DND-41 (cell line): ENCODE measurements at regions not wholly inside any gene's neighbourhood (a gene's known extent, or its start where the extent isn't known, plus 50 kb on each side); places are given as distances from the start of the nearest gene placed in this dataset.
"Not testable (repeated sequence)": the region's sequence is repeated elsewhere in the genome, so short reads cannot be mapped to it uniquely, and the experiment has no call there.

Experiments
- ATAC-seq: fragments of 200-7000 bp; cut with Tn5 transposase; 3 replicates; pipeline ENCODE4 v1.9.1; 2021; ENCODE audit warnings: low read depth; ENCODE audit not compliant: insufficient read depth
- DNase-seq: peaks from one replicate; pipeline ENCODE4 v3.0.0-alpha.2; 2020
- H2AFZ ChIP-seq: 2 replicates; pipeline ENCODE4 v1.6.0; 2012; ENCODE audit warnings: low read depth, low read length
- H3K27ac ChIP-seq: 2 replicates; pipeline ENCODE4 v1.5.1; 2012; ENCODE audit warnings: low read length, inconsistent platforms
- H3K27me3 ChIP-seq: fragments of 200-600 bp; sonication (generic); 2 replicates; pipeline ENCODE4 v1.6.0; 2012; ENCODE audit warnings: low read length, mild to moderate bottlenecking, inconsistent platforms; ENCODE audit not compliant: insufficient read depth, poor library complexity
- H3K36me3 ChIP-seq: 2 replicates; pipeline ENCODE4 v1.5.1; 2012; ENCODE audit warnings: low read length, inconsistent platforms; ENCODE audit not compliant: insufficient read depth
- H3K4me1 ChIP-seq: 2 replicates; pipeline ENCODE4 v1.5.1; 2012; ENCODE audit warnings: mild to moderate bottlenecking, low read length; ENCODE audit not compliant: insufficient read depth
- H3K4me2 ChIP-seq: 2 replicates; pipeline ENCODE4 v1.6.0; 2012; ENCODE audit warnings: mild to moderate bottlenecking, moderate library complexity, low read length, inconsistent platforms; ENCODE audit not compliant: insufficient read depth
- H3K4me3 ChIP-seq, 2 experiments: fragments of 200-600 bp in 1 of 2; shearing (Covaris generic) in 1 of 2; 2 replicates each; pipeline ENCODE4 v1.5.1; 2012 to 2016; ENCODE audit warnings: inconsistent platforms in 2 of 2, low read length in 2 of 2, mild to moderate bottlenecking in 2 of 2, low read depth in 1 of 2, moderate library complexity in 1 of 2
- H3K79me2 ChIP-seq: 2 replicates; pipeline ENCODE4 v1.6.0; 2012; ENCODE audit warnings: low read length, inconsistent platforms; ENCODE audit not compliant: insufficient read depth
- H3K9ac ChIP-seq: 2 replicates; pipeline ENCODE4 v1.6.0; 2012; ENCODE audit warnings: low read depth, mild to moderate bottlenecking, inconsistent platforms, low read length, moderate library complexity
- H3K9me3 ChIP-seq: 2 replicates; pipeline ENCODE4 v1.5.1; 2012; ENCODE audit warnings: low read length, moderate library complexity, mild to moderate bottlenecking, inconsistent platforms; ENCODE audit not compliant: insufficient read depth, severe bottlenecking
- H4K20me1 ChIP-seq: 2 replicates; pipeline ENCODE4 v1.6.0; 2012; ENCODE audit warnings: low read length; ENCODE audit not compliant: insufficient read depth
- CTCF ChIP-seq: IDR thresholded peaks from 2 replicates; pipeline ENCODE4 v1.5.1; 2012; ENCODE audit warnings: borderline replicate concordance, low read length, moderate library complexity, mild to moderate bottlenecking; ENCODE audit not compliant: poor library complexity, severe bottlenecking; ENCODE audit errors: extremely low read depth
- EZH2 ChIP-seq: IDR thresholded peaks from 3 replicates; pipeline ENCODE4 v1.6.1; 2012; ENCODE audit warnings: borderline replicate concordance, low read depth, mild to moderate bottlenecking, moderate library complexity, low read length, inconsistent platforms; ENCODE audit not compliant: severe bottlenecking

- H3K9ac ChIP-seq, result no peak overlapping the region
- TF ChIP-seq CTCF, result no peak
- TF ChIP-seq EZH2, result no peak
- no peaks in the 10 kb centered on the region for H4K20me1 ChIP-seq
- no peaks in the 10 kb centered on the region for H3K4me1 ChIP-seq
- no peaks in the 10 kb centered on the region for H3K36me3 ChIP-seq
- H3K4me3 ChIP-seq, result no peak overlapping the region
- DNase-seq, result no peak
- H3K27ac ChIP-seq, result no peak overlapping the region
- no peak for ATAC-seq
- no peaks in the 10 kb centered on the region for H3K9me3 ChIP-seq
- no peak overlapping the region for H2AFZ ChIP-seq
- H3K79me2 ChIP-seq, result no peaks in the 10 kb centered on the region
- H3K27me3 ChIP-seq, result peaks cover 2% of the 10 kb centered on the region
- no peak overlapping the region for H3K4me2 ChIP-seq
Measured at GRCh38 chr2:35820391-35820790, 535.2 kb upstream of the CRIM1 start.

GRCh38 chr2:35819033-35819432 lies 536.5 kb upstream of the CRIM1 start:
- Histone ChIP-seq H2AFZ (no peak overlapping the region), H3K79me2 (no peaks in the 10 kb centered on the region), H3K4me2 (no peak overlapping the region), H3K9ac (no peak overlapping the region), H3K4me3 (no peak overlapping the region), H3K36me3 (no peaks in the 10 kb centered on the region), H3K27ac (no peak overlapping the region), H3K9me3 (no peaks in the 10 kb centered on the region), H3K27me3 (peaks cover 2% of the 10 kb centered on the region), H4K20me1 (no peaks in the 10 kb centered on the region), H3K4me1 (no peaks in the 10 kb centered on the region)
- TF ChIP-seq CTCF, result no peak
- TF ChIP-seq EZH2, result no peak
- no peak for DNase-seq
- ATAC-seq, result no peak

- not testable (repeated sequence) for H3K27ac ChIP-seq, H4K20me1 ChIP-seq, H2AFZ ChIP-seq, H3K36me3 ChIP-seq, H3K79me2 ChIP-seq, H3K9me3 ChIP-seq, H3K27me3 ChIP-seq, H3K4me1 ChIP-seq, ATAC-seq, H3K9ac ChIP-seq, H3K4me2 ChIP-seq, DNase-seq, H3K4me3 ChIP-seq
Measured at GRCh38 chr2:35818359-35818758, 537.2 kb upstream of the CRIM1 start.

DNA sequence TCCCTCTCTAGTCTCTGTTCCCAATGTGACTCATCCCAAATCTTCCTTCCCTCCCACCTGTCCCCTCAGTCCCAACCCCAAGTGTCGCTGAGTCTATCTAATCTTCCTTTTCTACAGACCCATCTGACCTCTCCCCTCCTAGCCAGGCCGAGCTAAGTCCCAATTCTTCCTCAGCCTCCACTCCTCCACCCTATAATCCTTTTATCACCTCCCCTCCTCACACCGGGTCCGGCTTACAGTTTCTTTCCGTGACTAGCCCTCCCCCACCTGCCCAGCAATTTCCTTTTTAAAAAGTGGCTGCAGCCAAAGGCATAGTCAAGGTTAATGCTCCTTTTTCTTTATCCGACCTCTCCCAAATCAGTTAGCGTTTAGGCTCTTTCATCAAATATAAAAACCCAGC lies 541.0 kb upstream of the CRIM1 start:
- H3K27me3 ChIP-seq, DNase-seq, ATAC-seq, H3K4me1 ChIP-seq, H3K27ac ChIP-seq, H3K9ac ChIP-seq, H3K36me3 ChIP-seq, H3K4me3 ChIP-seq, H2AFZ ChIP-seq, H3K4me2 ChIP-seq, H3K9me3 ChIP-seq, H3K79me2 ChIP-seq, H4K20me1 ChIP-seq: not testable (repeated sequence)
